ENCODE measurements at regions not wholly inside any gene's neighbourhood (a gene's known extent, or its start where the extent isn't known, plus 50 kb on each side); places are given as distances from the start of the nearest gene placed in this dataset.

DNA sequence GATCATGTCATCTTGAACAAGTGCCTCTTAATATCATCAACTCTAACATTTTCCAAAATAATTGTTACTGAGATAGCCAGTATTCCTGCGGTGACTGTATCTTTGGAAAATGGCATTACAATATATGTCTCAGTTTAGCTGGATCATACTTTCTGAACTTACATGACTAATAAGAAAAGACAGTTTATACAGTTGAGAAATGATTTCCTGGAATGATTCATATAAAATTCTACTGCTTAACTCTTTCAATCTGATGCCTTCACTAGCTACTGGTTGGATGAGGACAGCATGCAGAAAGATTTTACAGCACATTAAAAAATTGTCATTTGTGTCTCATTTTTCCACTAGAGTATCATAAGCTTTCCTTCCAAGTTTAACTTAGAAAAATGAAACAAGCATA, 302.1 kb downstream of the PCDH17 start:
- Histone ChIP-seq H4K20me1 (ENCODE audit: insufficient read depth) (no peaks in the 10 kb centered on the region), H3K4me3 (ENCODE audit: low read depth in 2 of 2, low read length in 1 of 2) (no peak overlapping the region), H3K9me3 (no peaks in the 10 kb centered on the region), H3F3A (replicated peaks; ENCODE audit: insufficient read depth) (no peaks in the 10 kb centered on the region), H2AFZ (ENCODE audit: low read depth) (no peak overlapping the region), H3K27ac (ENCODE audit: low read depth in 2 of 2, low read length in 1 of 2) (no peak overlapping the region), H3K4me2 (no peak overlapping the region), H3K9me2 (no peaks in the 10 kb centered on the region), H3K79me2 (ENCODE audit: insufficient read depth) (no peaks in the 10 kb centered on the region), H3K27me3 (ENCODE audit: insufficient read depth) (no peaks in the 10 kb centered on the region), H3K4me1 (ENCODE audit: control insufficient read depth in 1 of 2, insufficient read depth in 2 of 2, low read depth in 1 of 2, low read length in 1 of 2) (no peaks in the 10 kb centered on the region), H3K9ac (no peak overlapping the region), H3K36me3 (replicated peaks in 1 of 2; ENCODE audit: control insufficient read depth in 1 of 2, insufficient read depth in 2 of 2, low read length in 1 of 2) (no peaks in the 10 kb centered on the region)
- ChIA-PET CTCF (no interaction called here), POLR2A (interaction anchor here (0.6 kb wide), 1 partner anchor 779 kb away, joined by 3 read pairs; no protein-coding TSS in a partner anchor)
- DNase-seq, result no peak
- 66% methylated on average over 1 of the region's 1 CpG for WGBS (ENCODE audit: low lambda C conversion rate)
- TF ChIP-seq FOXJ3 (CRISPR knock-in tag; IDR thresholded peaks at IDR 0.05) (no peak), ELF1 (IDR thresholded peaks at IDR 0.05) (no peak), GABPA (IDR thresholded peaks at IDR 0.05; ENCODE audit: low read depth) (no peak), TCF12 (IDR thresholded peaks at IDR 0.05) (no peak), GATA2 (CRISPR knock-in tag; IDR thresholded peaks at IDR 0.05) (no peak), MEF2A (IDR thresholded peaks at IDR 0.05; ENCODE audit: borderline replicate concordance, low read depth) (no peak), TEAD4 (IDR thresholded peaks at IDR 0.05; ENCODE audit: borderline replicate concordance, insufficient read depth) (no peak), RCOR1 (IDR thresholded peaks at IDR 0.05; ENCODE audit: low read length) (no peak), TAF1 (IDR thresholded peaks at IDR 0.05; ENCODE audit: borderline replicate concordance, low read depth, low read length) (no peak), RAD21 (IDR thresholded peaks at IDR 0.05; ENCODE audit: low read length) (no peak)
- TF ChIP-seq, protein P1, sequence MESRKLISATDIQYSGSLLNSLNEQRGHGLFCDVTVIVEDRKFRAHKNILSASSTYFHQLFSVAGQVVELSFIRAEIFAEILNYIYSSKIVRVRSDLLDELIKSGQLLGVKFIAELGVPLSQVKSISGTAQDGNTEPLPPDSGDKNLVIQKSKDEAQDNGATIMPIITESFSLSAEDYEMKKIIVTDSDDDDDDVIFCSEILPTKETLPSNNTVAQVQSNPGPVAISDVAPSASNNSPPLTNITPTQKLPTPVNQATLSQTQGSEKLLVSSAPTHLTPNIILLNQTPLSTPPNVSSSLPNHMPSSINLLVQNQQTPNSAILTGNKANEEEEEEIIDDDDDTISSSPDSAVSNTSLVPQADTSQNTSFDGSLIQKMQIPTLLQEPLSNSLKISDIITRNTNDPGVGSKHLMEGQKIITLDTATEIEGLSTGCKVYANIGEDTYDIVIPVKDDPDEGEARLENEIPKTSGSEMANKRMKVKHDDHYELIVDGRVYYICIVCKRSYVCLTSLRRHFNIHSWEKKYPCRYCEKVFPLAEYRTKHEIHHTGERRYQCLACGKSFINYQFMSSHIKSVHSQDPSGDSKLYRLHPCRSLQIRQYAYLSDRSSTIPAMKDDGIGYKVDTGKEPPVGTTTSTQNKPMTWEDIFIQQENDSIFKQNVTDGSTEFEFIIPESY (IDR thresholded peaks at IDR 0.05; ENCODE audit: borderline replicate concordance, low read depth), result no peak

DNA sequence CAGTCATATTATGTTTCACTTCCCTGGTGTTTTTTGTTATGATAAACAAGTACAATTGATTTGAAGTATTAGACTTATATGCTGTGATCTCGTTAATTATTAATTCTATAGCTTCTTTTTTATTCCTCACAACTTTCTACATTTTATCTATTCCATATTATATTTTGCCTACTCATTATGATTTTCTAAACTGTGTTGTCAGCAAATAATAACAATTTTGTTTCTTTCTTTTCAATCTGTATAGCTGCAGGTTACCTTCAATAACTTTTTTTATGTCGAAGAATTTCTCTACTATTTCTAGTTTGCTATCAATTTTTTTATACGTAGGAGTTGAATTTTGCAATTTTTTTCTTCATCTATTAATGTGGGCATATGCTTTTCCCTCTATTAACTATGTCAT, 304.4 kb downstream of the PCDH17 start:
- POLR2A ChIA-PET, result no interaction called here
- no peak for TF ChIP-seq EP300 (IDR thresholded peaks at IDR 0.05; ENCODE audit: borderline replicate concordance in 1 of 2, low read depth in 1 of 2, low read length in 1 of 2)
- TF ChIP-seq MEF2A (IDR thresholded peaks at IDR 0.05; ENCODE audit: borderline replicate concordance, low read depth), result no peak
- no peak for TF ChIP-seq MXI1 (IDR thresholded peaks at IDR 0.05; ENCODE audit: low read depth, low read length)
- TF ChIP-seq, protein P2, sequence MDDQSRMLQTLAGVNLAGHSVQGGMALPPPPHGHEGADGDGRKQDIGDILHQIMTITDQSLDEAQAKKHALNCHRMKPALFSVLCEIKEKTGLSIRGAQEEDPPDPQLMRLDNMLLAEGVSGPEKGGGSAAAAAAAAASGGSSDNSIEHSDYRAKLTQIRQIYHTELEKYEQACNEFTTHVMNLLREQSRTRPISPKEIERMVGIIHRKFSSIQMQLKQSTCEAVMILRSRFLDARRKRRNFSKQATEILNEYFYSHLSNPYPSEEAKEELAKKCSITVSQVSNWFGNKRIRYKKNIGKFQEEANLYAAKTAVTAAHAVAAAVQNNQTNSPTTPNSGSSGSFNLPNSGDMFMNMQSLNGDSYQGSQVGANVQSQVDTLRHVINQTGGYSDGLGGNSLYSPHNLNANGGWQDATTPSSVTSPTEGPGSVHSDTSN (IDR thresholded peaks at IDR 0.05), result no peak
- 31% methylated on average over 3 of the region's 3 CpGs for WGBS (ENCODE audit: low lambda C conversion rate)

More for the DNA sequence above, 304.4 kb downstream of the PCDH17 start:
- Histone ChIP-seq H3K9me2 (no peaks in the 10 kb centered on the region), H3K4me1 (ENCODE audit: control insufficient read depth in 1 of 2, insufficient read depth in 2 of 2, low read depth in 1 of 2, low read length in 1 of 2) (no peaks in the 10 kb centered on the region), H3K9me3 (no peaks in the 10 kb centered on the region), H3K4me3 (ENCODE audit: low read depth in 2 of 2, low read length in 1 of 2) (no peak overlapping the region), H3K79me2 (ENCODE audit: insufficient read depth) (no peaks in the 10 kb centered on the region), H3K27ac (ENCODE audit: low read depth in 2 of 2, low read length in 1 of 2) (no peak overlapping the region), H3F3A (replicated peaks; ENCODE audit: insufficient read depth) (no peaks in the 10 kb centered on the region), H3K9ac (no peak overlapping the region), H3K36me3 (replicated peaks in 1 of 2; ENCODE audit: control insufficient read depth in 1 of 2, insufficient read depth in 2 of 2, low read length in 1 of 2) (no peaks in the 10 kb centered on the region), H3K27me3 (ENCODE audit: insufficient read depth) (no peaks in the 10 kb centered on the region), H4K20me1 (ENCODE audit: insufficient read depth) (no peaks in the 10 kb centered on the region), H3K4me2 (no peak overlapping the region), H2AFZ (ENCODE audit: low read depth) (no peak overlapping the region)
- no peak for DNase-seq
- CTCF ChIA-PET, result no interaction called here
